ENCODE measurements at regions not wholly inside any gene's neighbourhood (a gene's known extent, or its start where the extent isn't known, plus 50 kb on each side); places are given as distances from the start of the nearest gene placed in this dataset.

GRCh38 chr18:55981712-55982475 lies 393.9 kb upstream of the TCF4 start:
- H3K18ac ChIP-seq (ENCODE audit: low read length): no peak overlapping the region
- DNase-seq: no peak
- H2BK120ac ChIP-seq (ENCODE audit: low read depth, low read length): no peak overlapping the region
- H2BK15ac ChIP-seq (replicated peaks; ENCODE audit: low read depth): no peak overlapping the region
- no peak overlapping the region for H2AK5ac ChIP-seq (ENCODE audit: low read length)
- no peak overlapping the region for H3K4me3 ChIP-seq (ENCODE audit: low read length)
- no peak overlapping the region for H4K5ac ChIP-seq (ENCODE audit: low read length)
- H3K4me2 ChIP-seq (ENCODE audit: low read length): no peak overlapping the region
- no peak overlapping the region for H3K56ac ChIP-seq (ENCODE audit: low read length)
- WGBS (ENCODE audit: extremely low coverage, insufficient coverage, low lambda C conversion rate): no CpG with 5 or more reads among the region's 6 CpGs
- no peaks in the 10 kb centered on the region for H3K4me1 ChIP-seq (ENCODE audit: control insufficient read depth, low read depth, low read length)
- no peak overlapping the region for H2BK5ac ChIP-seq (ENCODE audit: low read length)
- no peak overlapping the region for H3K23ac ChIP-seq (ENCODE audit: low read length)
- no peak overlapping the region for H4K8ac ChIP-seq (ENCODE audit: low read depth, low read length)
- no peak overlapping the region for H3K4ac ChIP-seq (ENCODE audit: low read depth, low read length)
- H3K9ac ChIP-seq (ENCODE audit: low read length): no peak overlapping the region
- no peaks in the 10 kb centered on the region for H3K27me3 ChIP-seq (ENCODE audit: insufficient read depth, low read length, poor library complexity)
- no peaks in the 10 kb centered on the region for H3K79me1 ChIP-seq (ENCODE audit: low read length)
- no peaks in the 10 kb centered on the region for H3K36me3 ChIP-seq (ENCODE audit: control insufficient read depth, insufficient read depth, low read length)
- H3K27ac ChIP-seq (ENCODE audit: low read depth, low read length): no peak overlapping the region
- no peaks in the 10 kb centered on the region for H3K79me2 ChIP-seq (ENCODE audit: control insufficient read depth, insufficient read depth, low read length)

GRCh38 chr18:55974521-55974920 lies 386.5 kb upstream of the TCF4 start:
- H3K4me1 ChIP-seq (ENCODE audit: control insufficient read depth, low read depth, low read length): no peaks in the 10 kb centered on the region
- H3K79me2 ChIP-seq (ENCODE audit: control insufficient read depth, insufficient read depth, low read length): no peaks in the 10 kb centered on the region
- H3K18ac ChIP-seq (ENCODE audit: low read length): no peak overlapping the region
- H3K23ac ChIP-seq (ENCODE audit: low read length): no peak overlapping the region
- no peak overlapping the region for H2BK15ac ChIP-seq (replicated peaks; ENCODE audit: low read depth)
- H3K79me1 ChIP-seq (ENCODE audit: low read length): no peaks in the 10 kb centered on the region
- no peak overlapping the region for H3K56ac ChIP-seq (ENCODE audit: low read length)
- no peak overlapping the region for H2BK120ac ChIP-seq (ENCODE audit: low read depth, low read length)
- DNase-seq: no peak
- no peak overlapping the region for H3K27ac ChIP-seq (ENCODE audit: low read depth, low read length)
- no peaks in the 10 kb centered on the region for H3K36me3 ChIP-seq (ENCODE audit: control insufficient read depth, insufficient read depth, low read length)
- no peak overlapping the region for H4K5ac ChIP-seq (ENCODE audit: low read length)
- H2BK5ac ChIP-seq (ENCODE audit: low read length): no peak overlapping the region
- H3K9ac ChIP-seq (ENCODE audit: low read length): no peak overlapping the region
- H3K4ac ChIP-seq (ENCODE audit: low read depth, low read length): no peak overlapping the region
- no peak overlapping the region for H4K8ac ChIP-seq (ENCODE audit: low read depth, low read length)
- no peak overlapping the region for H3K4me3 ChIP-seq (ENCODE audit: low read length)
- no CpG with 5 or more reads among the region's 3 CpGs for WGBS (ENCODE audit: extremely low coverage, insufficient coverage, low lambda C conversion rate)
- H3K27me3 ChIP-seq (ENCODE audit: insufficient read depth, low read length, poor library complexity): no peaks in the 10 kb centered on the region
- no peak overlapping the region for H2AK5ac ChIP-seq (ENCODE audit: low read length)
- no peak overlapping the region for H3K4me2 ChIP-seq (ENCODE audit: low read length)

GRCh38 chr18:55968550-55968949 lies 380.6 kb upstream of the TCF4 start:
- no peaks in the 10 kb centered on the region for H3K27me3 ChIP-seq (ENCODE audit: insufficient read depth, low read length, poor library complexity)
- H2BK120ac ChIP-seq (ENCODE audit: low read depth, low read length): no peak overlapping the region
- no peak overlapping the region for H3K56ac ChIP-seq (ENCODE audit: low read length)
- no peak for DNase-seq
- H2BK15ac ChIP-seq (replicated peaks; ENCODE audit: low read depth): no peak overlapping the region
- no peak overlapping the region for H3K9ac ChIP-seq (ENCODE audit: low read length)
- H3K36me3 ChIP-seq (ENCODE audit: control insufficient read depth, insufficient read depth, low read length): no peaks in the 10 kb centered on the region
- H4K8ac ChIP-seq (ENCODE audit: low read depth, low read length): no peak overlapping the region
- H3K4me1 ChIP-seq (ENCODE audit: control insufficient read depth, low read depth, low read length): no peaks in the 10 kb centered on the region
- H2BK5ac ChIP-seq (ENCODE audit: low read length): no peak overlapping the region
- H3K18ac ChIP-seq (ENCODE audit: low read length): no peak overlapping the region
- whole genome bisulfite sequencing (ENCODE audit: extremely low coverage, insufficient coverage, low lambda C conversion rate): no CpG with 5 or more reads among the region's 3 CpGs
- no peaks in the 10 kb centered on the region for H3K79me2 ChIP-seq (ENCODE audit: control insufficient read depth, insufficient read depth, low read length)
- H3K79me1 ChIP-seq (ENCODE audit: low read length): no peaks in the 10 kb centered on the region
- H3K4me3 ChIP-seq (ENCODE audit: low read length): no peak overlapping the region
- H3K27ac ChIP-seq (ENCODE audit: low read depth, low read length): no peak overlapping the region
- no peak overlapping the region for H3K23ac ChIP-seq (ENCODE audit: low read length)
- no peak overlapping the region for H3K4me2 ChIP-seq (ENCODE audit: low read length)
- H4K5ac ChIP-seq (ENCODE audit: low read length): no peak overlapping the region
- no peak overlapping the region for H2AK5ac ChIP-seq (ENCODE audit: low read length)
- no peak overlapping the region for H3K4ac ChIP-seq (ENCODE audit: low read depth, low read length)

- H3K9ac ChIP-seq (ENCODE audit: low read length): no peak overlapping the region
- H3K4ac ChIP-seq (ENCODE audit: low read depth, low read length): no peak overlapping the region
- no peaks in the 10 kb centered on the region for H3K79me1 ChIP-seq (ENCODE audit: low read length)
- no peaks in the 10 kb centered on the region for H3K79me2 ChIP-seq (ENCODE audit: control insufficient read depth, insufficient read depth, low read length)
- no peak overlapping the region for H4K8ac ChIP-seq (ENCODE audit: low read depth, low read length)
- H3K23ac ChIP-seq (ENCODE audit: low read length): no peak overlapping the region
- no peaks in the 10 kb centered on the region for H3K4me1 ChIP-seq (ENCODE audit: control insufficient read depth, low read depth, low read length)
- H3K4me3 ChIP-seq (ENCODE audit: low read length): no peak overlapping the region
- H2AK5ac ChIP-seq (ENCODE audit: low read length): no peak overlapping the region
- H3K27ac ChIP-seq (ENCODE audit: low read depth, low read length): no peak overlapping the region
- no peaks in the 10 kb centered on the region for H3K27me3 ChIP-seq (ENCODE audit: insufficient read depth, low read length, poor library complexity)
- no peak overlapping the region for H3K56ac ChIP-seq (ENCODE audit: low read length)
- no peak overlapping the region for H2BK5ac ChIP-seq (ENCODE audit: low read length)
- no CpG with 5 or more reads among the region's 3 CpGs for WGBS (ENCODE audit: extremely low coverage, insufficient coverage, low lambda C conversion rate)
- no peak overlapping the region for H2BK15ac ChIP-seq (replicated peaks; ENCODE audit: low read depth)
- H3K18ac ChIP-seq (ENCODE audit: low read length): no peak overlapping the region
- no peak overlapping the region for H4K5ac ChIP-seq (ENCODE audit: low read length)
- DNase-seq: no peak
- H2BK120ac ChIP-seq (ENCODE audit: low read depth, low read length): no peak overlapping the region
- no peaks in the 10 kb centered on the region for H3K36me3 ChIP-seq (ENCODE audit: control insufficient read depth, insufficient read depth, low read length)
- H3K4me2 ChIP-seq (ENCODE audit: low read length): no peak overlapping the region
Measured at GRCh38 chr18:55967019-55967418, 379.0 kb upstream of the TCF4 start.

GRCh38 chr18:55964171-55964570 lies 376.2 kb upstream of the TCF4 start:
- H3K79me2 ChIP-seq (ENCODE audit: control insufficient read depth, insufficient read depth, low read length): no peaks in the 10 kb centered on the region
- no peak overlapping the region for H4K5ac ChIP-seq (ENCODE audit: low read length)
- no peaks in the 10 kb centered on the region for H3K4me1 ChIP-seq (ENCODE audit: control insufficient read depth, low read depth, low read length)
- 100% methylated on average over 1 of the region's 1 CpG for WGBS (ENCODE audit: extremely low coverage, insufficient coverage, low lambda C conversion rate)
- no peak overlapping the region for H2BK120ac ChIP-seq (ENCODE audit: low read depth, low read length)
- H3K79me1 ChIP-seq (ENCODE audit: low read length): no peaks in the 10 kb centered on the region
- H3K18ac ChIP-seq (ENCODE audit: low read length): no peak overlapping the region
- H2BK5ac ChIP-seq (ENCODE audit: low read length): no peak overlapping the region
- H3K4me3 ChIP-seq (ENCODE audit: low read length): no peak overlapping the region
- no peak overlapping the region for H2AK5ac ChIP-seq (ENCODE audit: low read length)
- no peak overlapping the region for H3K27ac ChIP-seq (ENCODE audit: low read depth, low read length)
- DNase-seq: no peak
- no peak overlapping the region for H3K23ac ChIP-seq (ENCODE audit: low read length)
- H2BK15ac ChIP-seq (replicated peaks; ENCODE audit: low read depth): no peak overlapping the region
- no peaks in the 10 kb centered on the region for H3K27me3 ChIP-seq (ENCODE audit: insufficient read depth, low read length, poor library complexity)
- no peak overlapping the region for H3K4me2 ChIP-seq (ENCODE audit: low read length)
- no peak overlapping the region for H3K9ac ChIP-seq (ENCODE audit: low read length)
- no peaks in the 10 kb centered on the region for H3K36me3 ChIP-seq (ENCODE audit: control insufficient read depth, insufficient read depth, low read length)
- no peak overlapping the region for H3K56ac ChIP-seq (ENCODE audit: low read length)
- no peak overlapping the region for H4K8ac ChIP-seq (ENCODE audit: low read depth, low read length)
- H3K4ac ChIP-seq (ENCODE audit: low read depth, low read length): no peak overlapping the region

GRCh38 chr18:55953326-55953725 lies 365.3 kb upstream of the TCF4 start:
- WGBS (ENCODE audit: extremely low coverage, insufficient coverage, low lambda C conversion rate): no CpG with 5 or more reads among the region's 9 CpGs
- Histone ChIP-seq H3K79me2 (ENCODE audit: control insufficient read depth, insufficient read depth, low read length) (no peaks in the 10 kb centered on the region), H3K36me3 (ENCODE audit: control insufficient read depth, insufficient read depth, low read length) (no peaks in the 10 kb centered on the region), H3K9ac (ENCODE audit: low read length) (no peak overlapping the region), H4K8ac (ENCODE audit: low read depth, low read length) (no peak overlapping the region), H3K18ac (ENCODE audit: low read length) (no peak overlapping the region), H2BK5ac (ENCODE audit: low read length) (no peak overlapping the region), H3K4ac (ENCODE audit: low read depth, low read length) (no peak overlapping the region), H2BK120ac (ENCODE audit: low read depth, low read length) (no peak overlapping the region), H3K4me2 (ENCODE audit: low read length) (no peak overlapping the region), H3K23ac (ENCODE audit: low read length) (no peak overlapping the region), H3K27ac (ENCODE audit: low read depth, low read length) (no peak overlapping the region), H3K56ac (ENCODE audit: low read length) (no peak overlapping the region), H4K5ac (ENCODE audit: low read length) (no peak overlapping the region), H3K4me3 (ENCODE audit: low read length) (no peak overlapping the region), H2BK15ac (replicated peaks; ENCODE audit: low read depth) (no peak overlapping the region), H3K27me3 (ENCODE audit: insufficient read depth, low read length, poor library complexity) (no peaks in the 10 kb centered on the region), H3K4me1 (ENCODE audit: control insufficient read depth, low read depth, low read length) (no peaks in the 10 kb centered on the region), H2AK5ac (ENCODE audit: low read length) (no peak overlapping the region), H3K79me1 (ENCODE audit: low read length) (no peaks in the 10 kb centered on the region)
- no peak for DNase-seq
